GM23338 (cell line): ENCODE measurements at regions not wholly inside any gene's neighbourhood (a gene's known extent, or its start where the extent isn't known, plus 50 kb on each side); places are given as distances from the start of the nearest gene placed in this dataset.

Source experiments
- ATAC-seq: fragments of 200-7000 bp; cut with Tn5 transposase; 3 replicates; pipeline ENCODE4 v1.9.1; 2020
- DNase-seq: peaks from one replicate; pipeline ENCODE4 v3.0.0-alpha.2; 2015; ENCODE audit warnings: low spot score
- H2AFZ ChIP-seq: fragments of 200-600 bp; sonication (generic); 2 replicates; pipeline ENCODE4 v1.8.0; 2016; ENCODE audit warnings: antibody characterized with exemption, mild to moderate bottlenecking, moderate library complexity
- H3F3A ChIP-seq: fragments of 200-600 bp; sonication (generic); replicated peaks from 2 replicates; pipeline ENCODE4 v1.8.0; 2017; ENCODE audit warnings: antibody characterized with exemption, mixed run types, low read depth
- H3K27ac ChIP-seq: fragments of 200-600 bp; sonication (generic); 2 replicates; pipeline ENCODE4 v1.6.1; 2016; ENCODE audit warnings: low read depth
- H3K27me3 ChIP-seq: fragments of 200-600 bp; sonication (generic); 2 replicates; pipeline ENCODE4 v1.8.0; 2016; ENCODE audit warnings: mild to moderate bottlenecking, mixed run types, moderate library complexity; ENCODE audit not compliant: insufficient read depth
- H3K36me3 ChIP-seq: fragments of 200-600 bp; sonication (generic); 2 replicates; pipeline ENCODE4 v1.8.0; 2016; ENCODE audit warnings: mild to moderate bottlenecking; ENCODE audit not compliant: insufficient read depth
- H3K4me1 ChIP-seq: fragments of 200-600 bp; sonication (generic); 2 replicates; pipeline ENCODE4 v1.8.0; 2016; ENCODE audit warnings: mild to moderate bottlenecking, moderate library complexity; ENCODE audit not compliant: insufficient read depth
- H3K4me2 ChIP-seq: fragments of 200-600 bp; sonication (generic); 2 replicates; pipeline ENCODE4 v1.7.1; 2017; ENCODE audit warnings: mixed run types
- H3K4me3 ChIP-seq: fragments of 200-600 bp; sonication (generic); 2 replicates; pipeline ENCODE4 v1.6.1; 2016; ENCODE audit warnings: mixed run types
- H3K79me2 ChIP-seq: fragments of 200-600 bp; sonication (generic); replicated peaks from 2 replicates; pipeline ENCODE4 v1.8.0; 2017; ENCODE audit warnings: mild to moderate bottlenecking; ENCODE audit not compliant: insufficient read depth
- H3K9me2 ChIP-seq: fragments of 200-600 bp; sonication (generic); 2 replicates; pipeline ENCODE4 v1.8.0; 2017; ENCODE audit not compliant: insufficient read depth
- H4K20me1 ChIP-seq: fragments of 200-600 bp; sonication (generic); replicated peaks from 2 replicates; pipeline ENCODE4 v1.8.0; 2017; ENCODE audit warnings: mild to moderate bottlenecking; ENCODE audit not compliant: insufficient read depth
- H3K27ac Mint-ChIP-seq: 2 replicates; pipeline ENCODE4 v1.8.0; 2020; ENCODE audit warnings: inconsistent platforms, mild to moderate bottlenecking, moderate library complexity, mixed read lengths
- H3K27me3 Mint-ChIP-seq: 3 replicates; pipeline ENCODE4 v1.8.0; 2022; ENCODE audit warnings: low read depth, mild to moderate bottlenecking, moderate library complexity, mixed read lengths, inconsistent platforms; ENCODE audit not compliant: insufficient read depth, poor library complexity
- H3K36me3 Mint-ChIP-seq: 3 replicates; pipeline ENCODE4 v1.8.0; 2021; ENCODE audit warnings: low read depth, mild to moderate bottlenecking, inconsistent platforms, moderate library complexity, mixed read lengths
- H3K4me1 Mint-ChIP-seq: 3 replicates; pipeline ENCODE4 v1.8.0; 2020; ENCODE audit warnings: mild to moderate bottlenecking, inconsistent platforms, mixed read lengths
- H3K4me3 Mint-ChIP-seq: 3 replicates; pipeline ENCODE4 v1.8.0; 2021; ENCODE audit warnings: moderate library complexity, mild to moderate bottlenecking, inconsistent platforms, mixed read lengths
- H3K9me3 Mint-ChIP-seq: 3 replicates; pipeline ENCODE4 v1.8.0; 2020; ENCODE audit warnings: moderate library complexity, mild to moderate bottlenecking, inconsistent platforms, mixed read lengths
- EZH2 ChIP-seq: fragments of 200-600 bp; sonication (generic); IDR thresholded peaks from one replicate; pipeline ENCODE4 v1.8.0; 2017; ENCODE audit warnings: antibody characterized with exemption, mild to moderate bottlenecking, low read depth; ENCODE audit not compliant: unreplicated experiment
- EZH2phosphoT487 ChIP-seq: fragments of 200-600 bp; sonication (generic); IDR thresholded peaks from one replicate; pipeline ENCODE4 v1.8.1; 2018; ENCODE audit warnings: antibody characterized with exemption; ENCODE audit not compliant: unreplicated experiment
- JUNB ChIP-seq: IDR thresholded peaks from one replicate; pipeline ENCODE4 v1.6.1; 2016; ENCODE audit warnings: antibody characterized with exemption; ENCODE audit not compliant: unreplicated experiment
- NANOG ChIP-seq: IDR thresholded peaks from 2 replicates; pipeline ENCODE4 v1.6.1; 2016; ENCODE audit warnings: antibody characterized with exemption, borderline replicate concordance
- POLR2AphosphoS5 ChIP-seq: IDR thresholded peaks from 2 replicates; pipeline ENCODE4 v1.6.1; 2016; ENCODE audit warnings: antibody characterized with exemption, low read depth
- STAT1 ChIP-seq: IDR thresholded peaks from one replicate; pipeline ENCODE4 v1.6.1; 2016; ENCODE audit warnings: antibody characterized with exemption; ENCODE audit not compliant: unreplicated experiment
- ZNF114 ChIP-seq: fragments of 250-450 bp; sonication (Bioruptor Pico); IDR thresholded peaks from 2 replicates; pipeline ENCODE4 v1.5.0; 2020; ENCODE audit warnings: mild to moderate bottlenecking, moderate library complexity
- ZNF331 ChIP-seq: fragments of 250-450 bp; sonication (Bioruptor Pico); IDR thresholded peaks from 2 replicates; pipeline ENCODE4 v1.5.0; 2020; ENCODE audit warnings: low read depth, mild to moderate bottlenecking, moderate library complexity
- TF ChIP-seq, protein P1 (sequence below): fragments of 250-450 bp; sonication (Bioruptor Pico); IDR thresholded peaks from 2 replicates; pipeline ENCODE4 v1.5.0; 2020; ENCODE audit warnings: mild to moderate bottlenecking, moderate library complexity
- TF ChIP-seq, protein P2 (sequence below): IDR thresholded peaks from one replicate; pipeline ENCODE4 v1.6.1; 2018; ENCODE audit warnings: antibody characterized with exemption; ENCODE audit not compliant: unreplicated experiment
- TF ChIP-seq, protein P3 (sequence below), 2 experiments: fragments of 200-600 bp in 1 of 2; sonication (generic) in 1 of 2; conservative IDR thresholded peaks; 2 replicates each; pipeline versions ENCODE4 v1.5.1 to v1.6.1; 2016 to 2017; ENCODE audit warnings: antibody characterized with exemption in 2 of 2, low read depth in 2 of 2, mild to moderate bottlenecking in 2 of 2, moderate library complexity in 1 of 2
- TF ChIP-seq, protein P4 (sequence below): IDR thresholded peaks from 2 replicates; pipeline ENCODE4 v1.6.1; 2016; ENCODE audit warnings: antibody characterized with exemption

DNA sequence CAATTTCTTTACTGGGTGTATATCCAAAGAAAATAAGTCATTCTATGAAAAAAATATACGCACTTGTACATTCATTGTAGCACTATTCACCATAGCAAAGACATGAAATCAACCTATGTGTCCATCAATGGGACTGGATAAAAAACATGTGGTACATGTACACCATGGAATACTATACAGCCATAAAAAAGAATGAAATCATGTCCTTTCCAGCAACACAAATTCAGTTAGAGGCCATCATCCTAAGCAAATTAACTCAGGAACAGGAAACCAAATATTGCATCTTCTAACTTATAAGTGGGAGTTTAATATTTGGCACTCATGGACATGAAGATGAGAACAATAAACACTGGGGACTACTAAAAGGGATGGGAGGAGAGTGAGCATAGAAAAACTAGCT lies 325.7 kb downstream of the TGFB2 start (continued):
- TF ChIP-seq, protein P1, sequence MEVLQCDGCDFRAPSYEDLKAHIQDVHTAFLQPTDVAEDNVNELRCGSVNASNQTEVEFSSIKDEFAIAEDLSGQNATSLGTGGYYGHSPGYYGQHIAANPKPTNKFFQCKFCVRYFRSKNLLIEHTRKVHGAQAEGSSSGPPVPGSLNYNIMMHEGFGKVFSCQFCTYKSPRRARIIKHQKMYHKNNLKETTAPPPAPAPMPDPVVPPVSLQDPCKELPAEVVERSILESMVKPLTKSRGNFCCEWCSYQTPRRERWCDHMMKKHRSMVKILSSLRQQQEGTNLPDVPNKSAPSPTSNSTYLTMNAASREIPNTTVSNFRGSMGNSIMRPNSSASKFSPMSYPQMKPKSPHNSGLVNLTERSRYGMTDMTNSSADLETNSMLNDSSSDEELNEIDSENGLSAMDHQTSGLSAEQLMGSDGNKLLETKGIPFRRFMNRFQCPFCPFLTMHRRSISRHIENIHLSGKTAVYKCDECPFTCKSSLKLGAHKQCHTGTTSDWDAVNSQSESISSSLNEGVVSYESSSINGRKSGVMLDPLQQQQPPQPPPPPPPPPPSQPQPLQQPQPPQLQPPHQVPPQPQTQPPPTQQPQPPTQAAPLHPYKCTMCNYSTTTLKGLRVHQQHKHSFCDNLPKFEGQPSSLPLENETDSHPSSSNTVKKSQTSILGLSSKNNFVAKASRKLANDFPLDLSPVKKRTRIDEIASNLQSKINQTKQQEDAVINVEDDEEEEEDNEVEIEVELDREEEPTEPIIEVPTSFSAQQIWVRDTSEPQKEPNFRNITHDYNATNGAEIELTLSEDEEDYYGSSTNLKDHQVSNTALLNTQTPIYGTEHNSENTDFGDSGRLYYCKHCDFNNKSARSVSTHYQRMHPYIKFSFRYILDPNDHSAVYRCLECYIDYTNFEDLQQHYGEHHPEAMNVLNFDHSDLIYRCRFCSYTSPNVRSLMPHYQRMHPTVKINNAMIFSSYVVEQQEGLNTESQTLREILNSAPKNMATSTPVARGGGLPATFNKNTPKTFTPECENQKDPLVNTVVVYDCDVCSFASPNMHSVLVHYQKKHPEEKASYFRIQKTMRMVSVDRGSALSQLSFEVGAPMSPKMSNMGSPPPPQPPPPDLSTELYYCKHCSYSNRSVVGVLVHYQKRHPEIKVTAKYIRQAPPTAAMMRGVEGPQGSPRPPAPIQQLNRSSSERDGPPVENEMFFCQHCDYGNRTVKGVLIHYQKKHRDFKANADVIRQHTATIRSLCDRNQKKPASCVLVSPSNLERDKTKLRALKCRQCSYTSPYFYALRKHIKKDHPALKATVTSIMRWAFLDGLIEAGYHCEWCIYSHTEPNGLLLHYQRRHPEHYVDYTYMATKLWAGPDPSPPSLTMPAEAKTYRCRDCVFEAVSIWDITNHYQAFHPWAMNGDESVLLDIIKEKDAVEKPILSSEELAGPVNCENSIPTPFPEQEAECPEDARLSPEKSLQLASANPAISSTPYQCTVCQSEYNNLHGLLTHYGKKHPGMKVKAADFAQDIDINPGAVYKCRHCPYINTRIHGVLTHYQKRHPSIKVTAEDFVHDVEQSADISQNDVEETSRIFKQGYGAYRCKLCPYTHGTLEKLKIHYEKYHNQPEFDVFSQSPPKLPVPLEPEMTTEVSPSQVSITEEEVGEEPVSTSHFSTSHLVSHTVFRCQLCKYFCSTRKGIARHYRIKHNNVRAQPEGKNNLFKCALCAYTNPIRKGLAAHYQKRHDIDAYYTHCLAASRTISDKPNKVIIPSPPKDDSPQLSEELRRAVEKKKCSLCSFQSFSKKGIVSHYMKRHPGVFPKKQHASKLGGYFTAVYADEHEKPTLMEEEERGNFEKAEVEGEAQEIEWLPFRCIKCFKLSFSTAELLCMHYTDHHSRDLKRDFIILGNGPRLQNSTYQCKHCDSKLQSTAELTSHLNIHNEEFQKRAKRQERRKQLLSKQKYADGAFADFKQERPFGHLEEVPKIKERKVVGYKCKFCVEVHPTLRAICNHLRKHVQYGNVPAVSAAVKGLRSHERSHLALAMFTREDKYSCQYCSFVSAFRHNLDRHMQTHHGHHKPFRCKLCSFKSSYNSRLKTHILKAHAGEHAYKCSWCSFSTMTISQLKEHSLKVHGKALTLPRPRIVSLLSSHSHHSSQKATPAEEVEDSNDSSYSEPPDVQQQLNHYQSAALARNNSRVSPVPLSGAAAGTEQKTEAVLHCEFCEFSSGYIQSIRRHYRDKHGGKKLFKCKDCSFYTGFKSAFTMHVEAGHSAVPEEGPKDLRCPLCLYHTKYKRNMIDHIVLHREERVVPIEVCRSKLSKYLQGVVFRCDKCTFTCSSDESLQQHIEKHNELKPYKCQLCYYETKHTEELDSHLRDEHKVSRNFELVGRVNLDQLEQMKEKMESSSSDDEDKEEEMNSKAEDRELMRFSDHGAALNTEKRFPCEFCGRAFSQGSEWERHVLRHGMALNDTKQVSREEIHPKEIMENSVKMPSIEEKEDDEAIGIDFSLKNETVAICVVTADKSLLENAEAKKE (CRISPR knock-in tag) = no peak
- TF ChIP-seq EZH2phosphoT487 (no peak), EZH2 (no peak), ZNF114 (CRISPR knock-in tag) (no peak)

DNA sequence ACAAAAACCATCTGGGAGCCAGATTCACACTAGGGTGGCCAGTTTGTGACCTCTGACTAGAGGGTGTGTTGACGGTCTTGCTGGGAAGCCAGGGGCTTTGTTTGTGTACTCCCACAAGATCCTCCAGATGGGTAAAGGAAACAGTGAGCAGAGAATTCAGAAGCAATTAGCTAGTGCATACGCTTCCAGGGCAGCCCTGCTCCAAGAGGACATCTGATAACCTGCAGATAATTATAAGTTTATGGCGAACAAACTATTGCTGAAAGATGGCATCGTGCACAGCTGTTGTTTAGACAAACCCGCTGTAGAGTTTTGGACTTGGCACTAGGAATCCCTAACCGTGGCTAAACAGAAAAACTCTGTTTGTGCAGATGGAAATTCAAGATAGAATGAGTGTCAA lies 326.4 kb downstream of the TGFB2 start:
- no peak for DNase-seq
- TF ChIP-seq EZH2phosphoT487 = no peak
- no peak for TF ChIP-seq STAT1
- no peak for TF ChIP-seq ZNF331 (CRISPR knock-in tag)
- no peak for TF ChIP-seq NANOG
- TF ChIP-seq, protein P2, sequence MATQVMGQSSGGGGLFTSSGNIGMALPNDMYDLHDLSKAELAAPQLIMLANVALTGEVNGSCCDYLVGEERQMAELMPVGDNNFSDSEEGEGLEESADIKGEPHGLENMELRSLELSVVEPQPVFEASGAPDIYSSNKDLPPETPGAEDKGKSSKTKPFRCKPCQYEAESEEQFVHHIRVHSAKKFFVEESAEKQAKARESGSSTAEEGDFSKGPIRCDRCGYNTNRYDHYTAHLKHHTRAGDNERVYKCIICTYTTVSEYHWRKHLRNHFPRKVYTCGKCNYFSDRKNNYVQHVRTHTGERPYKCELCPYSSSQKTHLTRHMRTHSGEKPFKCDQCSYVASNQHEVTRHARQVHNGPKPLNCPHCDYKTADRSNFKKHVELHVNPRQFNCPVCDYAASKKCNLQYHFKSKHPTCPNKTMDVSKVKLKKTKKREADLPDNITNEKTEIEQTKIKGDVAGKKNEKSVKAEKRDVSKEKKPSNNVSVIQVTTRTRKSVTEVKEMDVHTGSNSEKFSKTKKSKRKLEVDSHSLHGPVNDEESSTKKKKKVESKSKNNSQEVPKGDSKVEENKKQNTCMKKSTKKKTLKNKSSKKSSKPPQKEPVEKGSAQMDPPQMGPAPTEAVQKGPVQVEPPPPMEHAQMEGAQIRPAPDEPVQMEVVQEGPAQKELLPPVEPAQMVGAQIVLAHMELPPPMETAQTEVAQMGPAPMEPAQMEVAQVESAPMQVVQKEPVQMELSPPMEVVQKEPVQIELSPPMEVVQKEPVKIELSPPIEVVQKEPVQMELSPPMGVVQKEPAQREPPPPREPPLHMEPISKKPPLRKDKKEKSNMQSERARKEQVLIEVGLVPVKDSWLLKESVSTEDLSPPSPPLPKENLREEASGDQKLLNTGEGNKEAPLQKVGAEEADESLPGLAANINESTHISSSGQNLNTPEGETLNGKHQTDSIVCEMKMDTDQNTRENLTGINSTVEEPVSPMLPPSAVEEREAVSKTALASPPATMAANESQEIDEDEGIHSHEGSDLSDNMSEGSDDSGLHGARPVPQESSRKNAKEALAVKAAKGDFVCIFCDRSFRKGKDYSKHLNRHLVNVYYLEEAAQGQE = no peak
- TF ChIP-seq, protein P3, sequence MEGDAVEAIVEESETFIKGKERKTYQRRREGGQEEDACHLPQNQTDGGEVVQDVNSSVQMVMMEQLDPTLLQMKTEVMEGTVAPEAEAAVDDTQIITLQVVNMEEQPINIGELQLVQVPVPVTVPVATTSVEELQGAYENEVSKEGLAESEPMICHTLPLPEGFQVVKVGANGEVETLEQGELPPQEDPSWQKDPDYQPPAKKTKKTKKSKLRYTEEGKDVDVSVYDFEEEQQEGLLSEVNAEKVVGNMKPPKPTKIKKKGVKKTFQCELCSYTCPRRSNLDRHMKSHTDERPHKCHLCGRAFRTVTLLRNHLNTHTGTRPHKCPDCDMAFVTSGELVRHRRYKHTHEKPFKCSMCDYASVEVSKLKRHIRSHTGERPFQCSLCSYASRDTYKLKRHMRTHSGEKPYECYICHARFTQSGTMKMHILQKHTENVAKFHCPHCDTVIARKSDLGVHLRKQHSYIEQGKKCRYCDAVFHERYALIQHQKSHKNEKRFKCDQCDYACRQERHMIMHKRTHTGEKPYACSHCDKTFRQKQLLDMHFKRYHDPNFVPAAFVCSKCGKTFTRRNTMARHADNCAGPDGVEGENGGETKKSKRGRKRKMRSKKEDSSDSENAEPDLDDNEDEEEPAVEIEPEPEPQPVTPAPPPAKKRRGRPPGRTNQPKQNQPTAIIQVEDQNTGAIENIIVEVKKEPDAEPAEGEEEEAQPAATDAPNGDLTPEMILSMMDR (conservative IDR thresholded peaks at IDR 0.05; ENCODE audit: low read depth in 2 of 2) = no peak
- TF ChIP-seq JUNB = no peak
- TF ChIP-seq POLR2AphosphoS5 = no peak
- no peak for TF ChIP-seq EZH2
- TF ChIP-seq, protein P4, sequence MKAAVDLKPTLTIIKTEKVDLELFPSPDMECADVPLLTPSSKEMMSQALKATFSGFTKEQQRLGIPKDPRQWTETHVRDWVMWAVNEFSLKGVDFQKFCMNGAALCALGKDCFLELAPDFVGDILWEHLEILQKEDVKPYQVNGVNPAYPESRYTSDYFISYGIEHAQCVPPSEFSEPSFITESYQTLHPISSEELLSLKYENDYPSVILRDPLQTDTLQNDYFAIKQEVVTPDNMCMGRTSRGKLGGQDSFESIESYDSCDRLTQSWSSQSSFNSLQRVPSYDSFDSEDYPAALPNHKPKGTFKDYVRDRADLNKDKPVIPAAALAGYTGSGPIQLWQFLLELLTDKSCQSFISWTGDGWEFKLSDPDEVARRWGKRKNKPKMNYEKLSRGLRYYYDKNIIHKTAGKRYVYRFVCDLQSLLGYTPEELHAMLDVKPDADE = no peak

More for the DNA sequence above, 326.4 kb downstream of the TGFB2 start:
- no peak overlapping the region for H3K27ac ChIP-seq
- peaks cover 2% of the 10 kb centered on the region for H3K27me3 Mint-ChIP-seq
- H3K9me3 Mint-ChIP-seq = no peaks in the 10 kb centered on the region
- H3K9me2 ChIP-seq = no peaks in the 10 kb centered on the region
- H3K4me1 Mint-ChIP-seq = peaks cover 13% of the 10 kb centered on the region
- H3K4me3 ChIP-seq = no peak overlapping the region
- no peaks in the 10 kb centered on the region for H4K20me1 ChIP-seq
- H3K27ac Mint-ChIP-seq = no peak overlapping the region
- no peak for ATAC-seq
- H3K4me1 ChIP-seq = peaks cover 5% of the 10 kb centered on the region; the same call in 1 of the 2 replicates
- H2AFZ ChIP-seq = no peak overlapping the region
- no peaks in the 10 kb centered on the region for H3K27me3 ChIP-seq
- 0 out of 3 replicates have a peak, but pooled peaks cover 3% of the 10 kb centered on the region for H3K36me3 Mint-ChIP-seq
- no peak overlapping the region for H3K4me3 Mint-ChIP-seq
- no peaks in the 10 kb centered on the region for H3F3A ChIP-seq
- H3K79me2 ChIP-seq = no peaks in the 10 kb centered on the region
- H3K4me2 ChIP-seq = no peak overlapping the region
- no peaks in the 10 kb centered on the region for H3K36me3 ChIP-seq
